ENCODE measurements at regions not wholly inside any gene's neighbourhood (a gene's known extent, or its start where the extent isn't known, plus 50 kb on each side); places are given as distances from the start of the nearest gene placed in this dataset.

DNA sequence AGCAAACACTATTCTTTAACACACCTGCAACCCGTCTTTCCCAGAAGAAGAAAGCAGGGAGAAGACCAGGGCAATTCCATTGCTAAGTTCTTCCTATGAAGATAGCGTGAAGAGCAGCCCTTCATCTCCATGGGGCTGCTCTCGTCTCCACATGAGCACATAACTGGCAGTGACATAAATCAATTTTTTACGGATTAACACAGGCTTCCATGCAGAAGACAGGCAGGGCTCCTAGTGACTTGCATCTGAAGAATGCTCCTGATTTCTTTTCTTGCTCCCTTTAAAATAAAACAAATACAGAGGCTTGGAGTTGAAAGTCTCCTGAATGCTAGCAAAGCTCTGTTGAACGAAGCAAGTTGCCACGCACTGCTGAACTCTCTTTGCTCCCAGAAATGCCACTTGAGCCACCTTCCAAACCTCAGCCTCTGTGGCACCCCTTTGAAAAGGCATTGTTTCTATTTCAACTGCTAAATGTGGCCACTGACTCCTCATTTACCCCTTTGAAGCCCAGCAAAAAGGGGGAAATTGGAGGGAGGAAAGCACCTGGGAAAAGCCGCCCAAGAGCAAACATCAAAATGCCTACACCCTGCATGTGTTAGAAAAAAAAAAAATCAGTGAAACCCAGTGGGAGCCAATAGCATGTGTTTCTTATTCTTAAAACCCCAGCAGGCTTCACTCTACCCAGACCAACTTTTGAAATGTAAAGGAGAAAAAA lies 383.7 kb downstream of the IDS start (continued):
- TF ChIP-seq, protein P1, sequence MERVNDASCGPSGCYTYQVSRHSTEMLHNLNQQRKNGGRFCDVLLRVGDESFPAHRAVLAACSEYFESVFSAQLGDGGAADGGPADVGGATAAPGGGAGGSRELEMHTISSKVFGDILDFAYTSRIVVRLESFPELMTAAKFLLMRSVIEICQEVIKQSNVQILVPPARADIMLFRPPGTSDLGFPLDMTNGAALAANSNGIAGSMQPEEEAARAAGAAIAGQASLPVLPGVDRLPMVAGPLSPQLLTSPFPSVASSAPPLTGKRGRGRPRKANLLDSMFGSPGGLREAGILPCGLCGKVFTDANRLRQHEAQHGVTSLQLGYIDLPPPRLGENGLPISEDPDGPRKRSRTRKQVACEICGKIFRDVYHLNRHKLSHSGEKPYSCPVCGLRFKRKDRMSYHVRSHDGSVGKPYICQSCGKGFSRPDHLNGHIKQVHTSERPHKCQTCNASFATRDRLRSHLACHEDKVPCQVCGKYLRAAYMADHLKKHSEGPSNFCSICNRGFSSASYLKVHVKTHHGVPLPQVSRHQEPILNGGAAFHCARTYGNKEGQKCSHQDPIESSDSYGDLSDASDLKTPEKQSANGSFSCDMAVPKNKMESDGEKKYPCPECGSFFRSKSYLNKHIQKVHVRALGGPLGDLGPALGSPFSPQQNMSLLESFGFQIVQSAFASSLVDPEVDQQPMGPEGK (CRISPR knock-in tag; IDR thresholded peaks at IDR 0.05; ENCODE audit: borderline replicate concordance), result no peak
- TF ChIP-seq CSDC2 (CRISPR knock-in tag; IDR thresholded peaks at IDR 0.05), result no peak

- ATAC-seq, result no peak
- TF ChIP-seq, protein P2, sequence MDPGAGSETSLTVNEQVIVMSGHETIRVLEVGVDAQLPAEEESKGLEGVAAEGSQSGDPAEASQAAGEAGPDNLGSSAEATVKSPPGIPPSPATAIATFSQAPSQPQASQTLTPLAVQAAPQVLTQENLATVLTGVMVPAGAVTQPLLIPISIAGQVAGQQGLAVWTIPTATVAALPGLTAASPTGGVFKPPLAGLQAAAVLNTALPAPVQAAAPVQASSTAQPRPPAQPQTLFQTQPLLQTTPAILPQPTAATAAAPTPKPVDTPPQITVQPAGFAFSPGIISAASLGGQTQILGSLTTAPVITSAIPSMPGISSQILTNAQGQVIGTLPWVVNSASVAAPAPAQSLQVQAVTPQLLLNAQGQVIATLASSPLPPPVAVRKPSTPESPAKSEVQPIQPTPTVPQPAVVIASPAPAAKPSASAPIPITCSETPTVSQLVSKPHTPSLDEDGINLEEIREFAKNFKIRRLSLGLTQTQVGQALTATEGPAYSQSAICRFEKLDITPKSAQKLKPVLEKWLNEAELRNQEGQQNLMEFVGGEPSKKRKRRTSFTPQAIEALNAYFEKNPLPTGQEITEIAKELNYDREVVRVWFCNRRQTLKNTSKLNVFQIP (CRISPR knock-in tag; IDR thresholded peaks at IDR 0.05; ENCODE audit: borderline replicate concordance, low read depth), result no peak
- TF ChIP-seq ZFP30 (CRISPR knock-in tag; IDR thresholded peaks at IDR 0.05), result no peak
- no peak for TF ChIP-seq CSRNP3 (CRISPR knock-in tag; IDR thresholded peaks at IDR 0.05)
- TF ChIP-seq ZNF8 (CRISPR knock-in tag; IDR thresholded peaks at IDR 0.05), result no peak
- no peak for TF ChIP-seq ISL1 (CRISPR knock-in tag; IDR thresholded peaks at IDR 0.05)
- no peak for TF ChIP-seq CSDC2 (CRISPR knock-in tag; IDR thresholded peaks at IDR 0.05)
- no peak for TF ChIP-seq ZC3H10 (CRISPR knock-in tag; IDR thresholded peaks at IDR 0.05)
- TF ChIP-seq ZFP3 (CRISPR knock-in tag; IDR thresholded peaks at IDR 0.05), result no peak
- TF ChIP-seq ZNF565 (CRISPR knock-in tag; conservative IDR thresholded peaks at IDR 0.05; ENCODE audit: low read depth), result no peak
- TF ChIP-seq SNAI2 (CRISPR knock-in tag; IDR thresholded peaks at IDR 0.05), result no peak
- TF ChIP-seq, protein P1 (CRISPR knock-in tag; IDR thresholded peaks at IDR 0.05; ENCODE audit: borderline replicate concordance), result no peak
- TF ChIP-seq OSR1 (CRISPR knock-in tag; IDR thresholded peaks at IDR 0.05), result no peak
- no peak for TF ChIP-seq BACH2 (CRISPR knock-in tag; IDR thresholded peaks at IDR 0.05; ENCODE audit: borderline replicate concordance)
- TF ChIP-seq PPARA (CRISPR knock-in tag; IDR thresholded peaks at IDR 0.05; ENCODE audit: borderline replicate concordance), result no peak
These were observed 384.6 kb downstream of the IDS start for GRCh38 chrX:149120459-149120858.

- TF ChIP-seq, protein P3, sequence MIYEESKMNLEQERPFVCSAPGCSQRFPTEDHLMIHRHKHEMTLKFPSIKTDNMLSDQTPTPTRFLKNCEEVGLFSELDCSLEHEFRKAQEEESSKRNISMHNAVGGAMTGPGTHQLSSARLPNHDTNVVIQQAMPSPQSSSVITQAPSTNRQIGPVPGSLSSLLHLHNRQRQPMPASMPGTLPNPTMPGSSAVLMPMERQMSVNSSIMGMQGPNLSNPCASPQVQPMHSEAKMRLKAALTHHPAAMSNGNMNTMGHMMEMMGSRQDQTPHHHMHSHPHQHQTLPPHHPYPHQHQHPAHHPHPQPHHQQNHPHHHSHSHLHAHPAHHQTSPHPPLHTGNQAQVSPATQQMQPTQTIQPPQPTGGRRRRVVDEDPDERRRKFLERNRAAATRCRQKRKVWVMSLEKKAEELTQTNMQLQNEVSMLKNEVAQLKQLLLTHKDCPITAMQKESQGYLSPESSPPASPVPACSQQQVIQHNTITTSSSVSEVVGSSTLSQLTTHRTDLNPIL (CRISPR knock-in tag; IDR thresholded peaks at IDR 0.05; ENCODE audit: low read depth), result no peak
- TF ChIP-seq CSRNP3 (CRISPR knock-in tag; IDR thresholded peaks at IDR 0.05), result no peak
- no peak for TF ChIP-seq ZFP3 (CRISPR knock-in tag; IDR thresholded peaks at IDR 0.05)
- no peak for TF ChIP-seq ZC3H10 (CRISPR knock-in tag; IDR thresholded peaks at IDR 0.05)
- no peak for TF ChIP-seq ARNTL (CRISPR knock-in tag; IDR thresholded peaks at IDR 0.05; ENCODE audit: borderline replicate concordance, low read depth)
- no peak for TF ChIP-seq CSDC2 (CRISPR knock-in tag; IDR thresholded peaks at IDR 0.05)
- no peak for TF ChIP-seq SNAI2 (CRISPR knock-in tag; IDR thresholded peaks at IDR 0.05)
- no peak for TF ChIP-seq TSHZ2 (CRISPR knock-in tag; IDR thresholded peaks at IDR 0.05)
- no peak for TF ChIP-seq OSR1 (CRISPR knock-in tag; IDR thresholded peaks at IDR 0.05)
- TF ChIP-seq ZNF70 (CRISPR knock-in tag; IDR thresholded peaks at IDR 0.05), result no peak
- TF ChIP-seq BACH2 (CRISPR knock-in tag; IDR thresholded peaks at IDR 0.05; ENCODE audit: borderline replicate concordance), result no peak
- TF ChIP-seq ISL1 (CRISPR knock-in tag; IDR thresholded peaks at IDR 0.05), result no peak
- TF ChIP-seq TOX (CRISPR knock-in tag; IDR thresholded peaks at IDR 0.05; ENCODE audit: borderline replicate concordance), result no peak
- TF ChIP-seq, protein P2 (CRISPR knock-in tag; IDR thresholded peaks at IDR 0.05; ENCODE audit: borderline replicate concordance, low read depth), result no peak
- TF ChIP-seq GLIS3 (CRISPR knock-in tag; IDR thresholded peaks at IDR 0.05), result no peak
- ATAC-seq, result no peak
These were observed 390.2 kb downstream of the IDS start for GRCh38 chrX:149114874-149115273.

All from SK-N-SH treated with all-trans-retinoic acid at 6 μM for 48 hours (cell line).